Adrenal gland (tissue), 9 donors: ENCODE measurements at regions not wholly inside any gene's neighbourhood (a gene's known extent, or its start where the extent isn't known, plus 50 kb on each side); places are given as distances from the start of the nearest gene placed in this dataset.

ENCODE experiments used
- DNase-seq, 7 donors: peaks; one replicate each; pipeline ENCODE4 v3.0.0-alpha.2; 2019 to 2020
- H3K27ac ChIP-seq, 5 donors: fragments of 200-600 bp; sonication (generic) in 4 of 5; 1 replicate in 3 of 5; 2 replicates in 2 of 5; pipeline versions ENCODE4 v1.5.1 to v1.8.0; 2016 to 2020; ENCODE audit warnings: mild to moderate bottlenecking in 1 of 5
- H3K27me3 ChIP-seq: fragments of 200-600 bp; 2 replicates; pipeline ENCODE4 v1.8.0; 2021
- H3K36me3 ChIP-seq, 2 donors: fragments of 200-600 bp; replicated peaks in 1 of 2; 1 replicate in 1 of 2; 2 replicates in 1 of 2; pipeline versions ENCODE4 v1.5.1 to v1.8.0; 2018 to 2022
- H3K4me1 ChIP-seq, 2 donors: fragments of 200-600 bp; replicated peaks in 1 of 2; 1 replicate in 1 of 2; 2 replicates in 1 of 2; pipeline versions ENCODE4 v1.5.1 to v1.8.0; 2018 to 2021
- H3K4me3 ChIP-seq, 4 donors: fragments of 200-600 bp; sonication (generic) in 3 of 4; one replicate each; pipeline ENCODE4 v1.5.1; 2016 to 2018
- H3K9me3 ChIP-seq, 3 donors: fragments of 200-600 bp; sonication (generic) in 1 of 3; replicated peaks in 1 of 3; 1 replicate in 2 of 3; 2 replicates in 1 of 3; pipeline versions ENCODE4 v1.5.1 to v1.8.0; 2016 to 2021
- POLR2A ChIP-seq, 2 donors: fragments of 450-650 bp; IDR thresholded peaks; one replicate each; pipeline ENCODE4 v1.6.1; 2017; ENCODE audit warnings: antibody characterized with exemption in 2 of 2, mild to moderate bottlenecking in 2 of 2, moderate library complexity in 1 of 2
- WGBS, 4 donors: extraction: QIAGEN DNeasy Blood & Tissue Kit in 2 of 4; methylation state at CpG; one replicate each; pipeline versions ENCODE4 v1.1.5 to v1.1.7; 2013 to 2017; 5-methylcytosine and 5-hydroxymethylcytosine counted together
- intact Hi-C, 2 donors: fragments of 100-400 bp; cut with DNase I; formaldehyde crosslinking; loops; one replicate each; pipeline versions ENCODE4 v1.14.1 to v1.15.0; 2022 to 2023
- TF ChIP-seq, protein P1 (sequence below), 6 experiments: fragments of 450-650 bp in 4 of 6; fragments of 200-600 bp in 2 of 6; sonication (generic) in 1 of 6; IDR thresholded peaks; 1 replicate in 5 of 6; 2 replicates in 1 of 6; pipeline versions ENCODE4 v1.5.1 to v1.8.0; 2016 to 2021; ENCODE audit warnings: antibody characterized with exemption in 6 of 6, mild to moderate bottlenecking in 2 of 6, moderate library complexity in 1 of 6
- donor health status: healthy with polysubstance abuse.
- donor health status: Bipolar disorder and iron deficiency.
- donor health status: DM: yes; HTN: yes; CAD: no.
- donor health status: DM: no; HTN: no; CAD: no.
- donor health status: DM: no; HTN: no; CAD: no.

DNA sequence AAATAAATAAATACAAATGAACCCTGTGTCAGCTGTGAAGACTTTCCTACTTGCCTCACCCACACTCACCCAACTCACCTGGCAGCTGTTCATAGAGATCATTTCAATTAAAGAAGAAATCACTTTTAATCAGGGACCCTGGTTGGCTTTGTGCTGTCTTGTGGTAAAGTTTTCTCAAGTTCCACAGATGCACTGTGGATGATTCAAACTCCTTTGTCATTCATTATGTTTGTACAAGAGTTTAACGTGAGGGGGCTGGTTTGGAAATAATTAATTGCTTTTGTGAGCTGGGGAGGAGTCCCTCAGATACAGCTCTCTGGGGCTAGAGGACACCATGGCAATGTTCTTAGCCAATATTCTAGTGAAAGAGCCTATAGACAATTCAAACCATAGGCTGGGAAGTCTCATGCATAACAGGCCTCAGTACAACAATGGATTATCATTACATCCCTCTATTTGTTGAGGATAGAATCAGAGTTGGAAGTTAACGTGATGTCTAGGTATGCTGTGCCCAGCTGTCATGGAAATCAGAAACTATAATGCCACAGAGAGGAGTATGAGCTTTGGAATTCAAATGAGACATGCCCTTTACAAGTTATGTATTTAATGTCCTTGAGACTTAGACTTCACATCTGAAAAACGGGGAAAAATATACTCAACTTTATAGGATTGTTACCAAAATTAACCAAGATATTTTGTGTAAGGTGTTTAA is 698.5 kb downstream of the KCNA4 start:
- no peak for DNase-seq
- H3K27ac ChIP-seq = no peak overlapping the region
- TF ChIP-seq POLR2A (IDR thresholded peaks at IDR 0.05) = no peak
- TF ChIP-seq, protein P1, sequence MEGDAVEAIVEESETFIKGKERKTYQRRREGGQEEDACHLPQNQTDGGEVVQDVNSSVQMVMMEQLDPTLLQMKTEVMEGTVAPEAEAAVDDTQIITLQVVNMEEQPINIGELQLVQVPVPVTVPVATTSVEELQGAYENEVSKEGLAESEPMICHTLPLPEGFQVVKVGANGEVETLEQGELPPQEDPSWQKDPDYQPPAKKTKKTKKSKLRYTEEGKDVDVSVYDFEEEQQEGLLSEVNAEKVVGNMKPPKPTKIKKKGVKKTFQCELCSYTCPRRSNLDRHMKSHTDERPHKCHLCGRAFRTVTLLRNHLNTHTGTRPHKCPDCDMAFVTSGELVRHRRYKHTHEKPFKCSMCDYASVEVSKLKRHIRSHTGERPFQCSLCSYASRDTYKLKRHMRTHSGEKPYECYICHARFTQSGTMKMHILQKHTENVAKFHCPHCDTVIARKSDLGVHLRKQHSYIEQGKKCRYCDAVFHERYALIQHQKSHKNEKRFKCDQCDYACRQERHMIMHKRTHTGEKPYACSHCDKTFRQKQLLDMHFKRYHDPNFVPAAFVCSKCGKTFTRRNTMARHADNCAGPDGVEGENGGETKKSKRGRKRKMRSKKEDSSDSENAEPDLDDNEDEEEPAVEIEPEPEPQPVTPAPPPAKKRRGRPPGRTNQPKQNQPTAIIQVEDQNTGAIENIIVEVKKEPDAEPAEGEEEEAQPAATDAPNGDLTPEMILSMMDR (IDR thresholded peaks at IDR 0.05) = no peak
- intact Hi-C loops = no loop called here
- no peaks in the 10 kb centered on the region for H3K4me1 ChIP-seq
- H3K36me3 ChIP-seq = no peaks in the 10 kb centered on the region
- H3K27me3 ChIP-seq = no peaks in the 10 kb centered on the region
- WGBS, 4 donors = 62 to 82% (median 74%) methylated on average over 3 of the region's 3 CpGs
- no peaks in the 10 kb centered on the region for H3K9me3 ChIP-seq
- no peak overlapping the region for H3K4me3 ChIP-seq

DNA sequence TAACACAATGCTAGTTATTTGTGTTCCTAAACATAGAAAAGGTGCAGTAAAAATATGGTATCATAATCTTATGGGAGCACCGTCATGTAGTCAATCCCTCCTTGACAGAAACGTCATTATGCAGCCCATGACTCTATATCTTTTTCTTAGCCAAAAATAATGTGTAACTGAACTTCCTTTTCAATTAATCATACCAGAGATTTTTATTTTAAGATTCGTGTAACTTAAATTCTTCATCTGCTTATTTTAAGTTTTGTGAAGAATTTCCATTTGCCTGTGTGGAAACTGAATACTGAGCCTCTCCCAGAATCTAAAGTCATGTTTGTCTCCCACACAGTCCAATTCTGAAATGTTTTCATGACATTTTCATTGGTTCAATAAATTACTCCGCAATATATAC is 699.1 kb downstream of the KCNA4 start:
- Histone ChIP-seq H3K27ac (no peak overlapping the region), H3K36me3 (no peaks in the 10 kb centered on the region), H3K4me1 (no peaks in the 10 kb centered on the region), H3K9me3 (no peaks in the 10 kb centered on the region), H3K27me3 (no peaks in the 10 kb centered on the region), H3K4me3 (no peak overlapping the region)
- 68 to 82% (median 73%) methylated on average over 4 of the region's 4 CpGs for WGBS, 4 donors
- intact Hi-C loops = no loop called here
- no peak for TF ChIP-seq POLR2A (IDR thresholded peaks at IDR 0.05)
- TF ChIP-seq, protein P1 (IDR thresholded peaks at IDR 0.05) = no peak
- no peak for DNase-seq

GRCh38 chr11:29315275-29315674 is 701.6 kb downstream of the KCNA4 start:
- intact Hi-C loops = no loop called here
- no peaks in the 10 kb centered on the region for H3K9me3 ChIP-seq
- no peak for TF ChIP-seq POLR2A (IDR thresholded peaks at IDR 0.05)
- TF ChIP-seq, protein P1 (IDR thresholded peaks at IDR 0.05) = no peak
- H3K27me3 ChIP-seq = no peaks in the 10 kb centered on the region
- no peaks in the 10 kb centered on the region for H3K4me1 ChIP-seq
- H3K4me3 ChIP-seq = no peak overlapping the region
- DNase-seq = no peak
- no peak overlapping the region for H3K27ac ChIP-seq
- H3K36me3 ChIP-seq = no peaks in the 10 kb centered on the region

- H3K36me3 ChIP-seq = no peaks in the 10 kb centered on the region
- TF ChIP-seq, protein P1 (IDR thresholded peaks at IDR 0.05) = no peak
- no peak for TF ChIP-seq POLR2A (IDR thresholded peaks at IDR 0.05)
- no peaks in the 10 kb centered on the region for H3K9me3 ChIP-seq
- H3K4me3 ChIP-seq = no peak overlapping the region
- 70 to 87% (median 78%) methylated on average over 1 of the region's 1 CpG for WGBS, 4 donors
- H3K27me3 ChIP-seq = no peaks in the 10 kb centered on the region
- H3K4me1 ChIP-seq = no peaks in the 10 kb centered on the region
- no peak for DNase-seq
- intact Hi-C loops = no loop called here
- H3K27ac ChIP-seq = no peak overlapping the region
Observed at GRCh38 chr11:29314211-29314610, 702.6 kb downstream of the KCNA4 start.
